ENCODE measurements at regions not wholly inside any gene's neighbourhood (a gene's known extent, or its start where the extent isn't known, plus 50 kb on each side); places are given as distances from the start of the nearest gene placed in this dataset.

GRCh38 chr2:187644981-187645380, 90.7 kb upstream of the TFPI start:
- no peak overlapping the region for H3K4me3 ChIP-seq
- TF ChIP-seq CTCF (IDR thresholded peaks at IDR 0.05): no peak
- WGBS, 2 donors: 55 to 65% methylated on average over 1 of the region's 1 CpG

GRCh38 chr2:187646556-187646955, 92.3 kb upstream of the TFPI start:
- Histone ChIP-seq H3K27ac (no peak overlapping the region), H3K36me3 (no peaks in the 10 kb centered on the region), H3K4me1 (no peaks in the 10 kb centered on the region), H3K27me3 (no peaks in the 10 kb centered on the region), H3K4me3 (no peak overlapping the region), H3K9me3 (no peaks in the 10 kb centered on the region)
- DNase-seq (no peak), ATAC-seq (no peak)
- intact Hi-C loops (cut with DNase I): no loop called here
- TF ChIP-seq CTCF (IDR thresholded peaks at IDR 0.05): no peak
- 86% methylated on average over 1 of the region's 1 CpG for WGBS, 2 donors

More at GRCh38 chr2:187644981-187645380, 90.7 kb upstream of the TFPI start:
- Histone ChIP-seq H3K4me1 (no peaks in the 10 kb centered on the region), H3K27ac (no peak overlapping the region), H3K9me3 (no peaks in the 10 kb centered on the region), H3K27me3 (no peaks in the 10 kb centered on the region), H3K36me3 (no peaks in the 10 kb centered on the region)
- intact Hi-C loops (cut with DNase I): no loop called here
- no peak for DNase-seq
- ATAC-seq: no peak

DNA sequence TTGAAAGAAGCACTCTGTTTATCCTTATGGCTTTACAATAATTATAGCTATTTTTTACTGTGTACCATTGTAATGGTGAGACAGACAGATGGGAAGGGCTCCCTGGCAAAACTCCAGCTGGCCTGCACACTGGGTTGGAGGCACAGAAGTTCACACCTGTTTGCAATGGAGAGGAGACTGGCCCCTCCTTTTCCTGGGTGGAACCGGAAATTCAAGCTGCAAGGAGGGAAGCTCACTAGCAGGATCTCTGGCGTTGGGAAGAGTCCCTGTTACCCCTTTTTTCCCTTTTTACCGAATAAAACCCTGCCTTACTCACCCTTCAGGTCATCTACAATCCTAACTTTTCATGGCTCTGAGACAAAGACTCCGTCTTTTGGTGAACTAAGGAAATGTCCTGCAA, 100.3 kb upstream of the TFPI start:
- H3K27me3 ChIP-seq: peaks cover 0 to 3% (median 0%) of the 10 kb centered on the region in 7 donors
- no peak overlapping the region for H3K27ac ChIP-seq
- 55 to 58% methylated on average over 4 of the region's 4 CpGs for WGBS, 2 donors
- ATAC-seq (peak in 3 of 8 donors; percentile 14 to 46 (median 17)), DNase-seq (peak; percentile 14 to 17)
- H3K4me3 ChIP-seq: peak overlapping the region in 2 of 10 donors; percentile 1 to 3
- H3K36me3 ChIP-seq: no peaks in the 10 kb centered on the region
- peaks cover 0 to 4% (median 0%) of the 10 kb centered on the region in 9 donors for H3K4me1 ChIP-seq
- TF ChIP-seq CTCF (IDR thresholded peaks at IDR 0.05): no peak
- intact Hi-C loops (cut with DNase I): no loop called here
- H3K9me3 ChIP-seq: no peaks in the 10 kb centered on the region

DNA sequence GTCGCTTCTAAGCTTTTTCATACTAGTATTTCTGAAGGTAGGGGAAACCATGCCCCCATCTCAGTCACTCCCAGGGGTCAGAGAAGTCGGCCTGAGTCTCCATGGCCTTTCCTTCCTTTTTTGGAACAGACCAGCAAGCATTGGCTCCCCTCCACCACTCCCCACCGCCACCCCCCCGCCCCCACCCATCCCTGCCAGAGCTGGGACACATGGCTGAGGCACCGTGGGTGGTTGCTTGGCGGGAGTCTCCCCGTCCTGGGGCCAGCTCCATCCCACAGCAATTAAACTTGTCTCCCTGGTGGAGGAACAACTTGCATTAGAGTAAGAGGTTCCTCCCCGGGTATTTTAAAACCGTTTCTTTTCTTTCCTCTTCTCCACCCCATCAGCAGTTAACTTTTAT, 100.8 kb upstream of the TFPI start:
- H3K27me3 ChIP-seq: peaks cover 0 to 3% (median 0%) of the 10 kb centered on the region in 7 donors
- DNase-seq (no peak), ATAC-seq (peak in 5 of 8 donors; percentile 42 to 67 (median 61))
- intact Hi-C loops (cut with DNase I): no loop called here
- H3K36me3 ChIP-seq: no peaks in the 10 kb centered on the region
- no peak overlapping the region for H3K27ac ChIP-seq
- H3K4me1 ChIP-seq: peaks cover 0 to 4% (median 0%) of the 10 kb centered on the region in 9 donors
- no peaks in the 10 kb centered on the region for H3K9me3 ChIP-seq
- peak overlapping the region in 2 of 10 donors; percentile 1 to 3 for H3K4me3 ChIP-seq
- no peak for TF ChIP-seq CTCF (IDR thresholded peaks at IDR 0.05)
- WGBS, 2 donors: 69 to 72% methylated on average over 9 of the region's 9 CpGs

Data from heart right ventricle (tissue), 16 donors.